Loucy (cell line): ENCODE measurements at regions not wholly inside any gene's neighbourhood (a gene's known extent, or its start where the extent isn't known, plus 50 kb on each side); places are given as distances from the start of the nearest gene placed in this dataset.

ENCODE experiments used
- CTCF ChIP-seq: fragments of 200-600 bp; sonication (generic); conservative IDR thresholded peaks from 2 replicates; pipeline ENCODE4 v1.5.1; 2014; ENCODE audit warnings: mild to moderate bottlenecking, antibody characterized with exemption, low read length
- EZH2phosphoT487 ChIP-seq: fragments of 200-600 bp; IDR thresholded peaks from 2 replicates; pipeline ENCODE4 v1.6.1; 2018; ENCODE audit warnings: antibody characterized with exemption, mild to moderate bottlenecking, moderate library complexity, borderline replicate concordance

GRCh38 chr1:199290186-199290585 is 651.3 kb downstream of the PTPRC start:
- TF ChIP-seq CTCF, result no peak
- no peak for TF ChIP-seq EZH2phosphoT487
